MV-4-11 (cell line): ENCODE measurements at regions not wholly inside any gene's neighbourhood (a gene's known extent, or its start where the extent isn't known, plus 50 kb on each side); places are given as distances from the start of the nearest gene placed in this dataset.
A peak's percentile ranks its signal among the peaks of the same experiment; 100 is the strongest.

Source experiments
- DNase-seq: peaks from one replicate; lab custom pipeline; 2025; lab: John Stamatoyannopoulos, UW

DNA sequence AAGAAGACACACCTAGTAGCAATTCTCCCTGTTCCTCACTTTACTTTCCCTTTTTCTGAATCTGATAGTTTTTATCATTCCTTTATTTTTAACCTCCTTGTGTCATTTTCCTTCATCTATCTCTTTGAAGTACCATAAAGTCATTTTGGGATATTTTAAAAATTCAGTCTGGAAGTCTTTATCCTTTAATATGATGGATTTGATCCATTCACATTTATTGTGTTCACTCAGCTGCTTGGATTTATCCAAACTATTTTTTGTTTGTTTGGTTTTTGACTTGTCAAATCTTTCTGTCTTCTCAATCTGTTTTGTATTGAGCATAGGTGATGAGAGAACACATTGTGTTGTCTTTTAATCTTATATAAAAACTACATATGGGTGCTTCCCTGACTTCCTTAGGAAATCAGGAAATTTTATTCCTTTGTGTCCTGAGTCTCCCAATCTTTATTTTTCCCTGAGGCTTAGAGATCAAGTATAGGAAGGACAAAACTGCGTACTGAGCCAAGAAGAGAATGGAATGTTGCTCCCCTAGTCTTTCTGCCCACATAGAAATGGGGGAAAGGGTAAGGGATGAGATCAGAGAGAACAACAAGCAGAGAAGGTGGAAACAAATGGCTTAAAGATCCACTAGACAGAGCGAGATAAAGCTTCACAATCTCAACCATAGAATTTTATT, 132.7 kb upstream of the HABP2 start:
- no peak for DNase-seq

DNA sequence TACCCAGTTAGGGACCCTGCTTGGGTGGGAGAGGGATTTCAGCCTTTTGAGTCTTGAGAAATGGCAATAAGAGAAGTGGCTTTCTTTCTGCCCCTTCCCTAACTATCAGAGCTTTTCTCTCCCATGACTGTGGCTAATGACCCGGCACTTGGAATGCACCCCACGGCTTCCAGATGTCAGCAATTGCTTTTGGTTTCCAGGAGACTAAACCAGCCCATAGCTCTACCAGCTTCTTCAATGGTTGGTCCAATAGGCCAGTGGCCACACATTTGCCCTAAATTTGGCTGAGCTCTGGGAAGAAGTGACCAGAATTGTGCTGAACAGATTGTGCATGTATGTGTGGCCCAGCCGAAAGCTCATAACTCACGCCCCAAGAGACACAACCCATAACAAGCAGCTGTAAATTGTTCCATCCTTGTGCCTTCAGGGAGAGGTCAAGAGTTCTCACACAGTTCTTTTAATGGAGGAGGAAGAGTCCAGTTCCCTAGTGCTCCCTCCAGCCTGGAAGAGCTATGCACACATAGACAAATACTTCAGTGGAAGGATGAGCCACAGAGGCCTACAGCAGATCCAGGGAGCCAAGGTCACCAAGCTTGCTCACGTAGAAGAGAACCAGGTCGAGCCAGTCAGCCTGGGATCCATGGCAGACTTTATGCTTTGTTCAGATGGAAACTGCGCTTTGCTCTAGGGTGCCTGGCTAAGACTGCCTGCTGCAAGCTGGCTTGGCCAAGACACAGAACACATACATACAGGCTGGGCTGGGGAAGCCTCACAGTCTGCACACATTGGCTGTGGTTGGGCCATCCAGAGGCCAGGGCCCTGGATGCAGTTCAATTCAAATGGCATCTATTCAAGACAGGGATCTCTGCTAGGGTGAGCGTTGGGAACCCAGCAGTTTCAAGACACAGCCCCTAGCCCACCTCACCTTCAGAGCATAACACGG, 131.8 kb upstream of the HABP2 start:
- no peak for DNase-seq

DNA sequence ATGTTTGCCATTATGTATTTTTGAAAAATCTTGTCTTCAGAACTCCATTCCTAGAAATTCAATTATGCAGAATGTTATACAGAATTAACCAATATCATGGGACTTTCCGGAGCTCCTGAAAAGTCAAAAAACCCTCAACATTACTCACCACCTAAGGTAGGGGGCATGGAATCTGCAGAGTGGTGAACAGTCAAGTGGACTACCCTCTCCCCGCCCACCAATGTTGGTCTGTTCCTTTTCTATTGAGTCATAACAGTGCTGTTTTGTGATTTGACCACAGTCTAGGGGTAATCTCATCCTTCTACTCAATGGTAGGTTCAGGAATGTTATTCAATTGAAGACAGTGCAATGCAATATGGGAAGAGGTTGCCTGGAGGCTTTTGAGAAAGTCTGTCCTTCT, 130.5 kb upstream of the HABP2 start:
- no peak for DNase-seq

GRCh38 chr10:113423981-113424721, 128.7 kb upstream of the HABP2 start:
- no peak for DNase-seq

GRCh38 chr10:113425008-113425407, 127.8 kb upstream of the HABP2 start:
- no peak for DNase-seq

- DNase-seq, result no peak
Measured at GRCh38 chr10:113425541-113425951, 127.3 kb upstream of the HABP2 start.

DNA sequence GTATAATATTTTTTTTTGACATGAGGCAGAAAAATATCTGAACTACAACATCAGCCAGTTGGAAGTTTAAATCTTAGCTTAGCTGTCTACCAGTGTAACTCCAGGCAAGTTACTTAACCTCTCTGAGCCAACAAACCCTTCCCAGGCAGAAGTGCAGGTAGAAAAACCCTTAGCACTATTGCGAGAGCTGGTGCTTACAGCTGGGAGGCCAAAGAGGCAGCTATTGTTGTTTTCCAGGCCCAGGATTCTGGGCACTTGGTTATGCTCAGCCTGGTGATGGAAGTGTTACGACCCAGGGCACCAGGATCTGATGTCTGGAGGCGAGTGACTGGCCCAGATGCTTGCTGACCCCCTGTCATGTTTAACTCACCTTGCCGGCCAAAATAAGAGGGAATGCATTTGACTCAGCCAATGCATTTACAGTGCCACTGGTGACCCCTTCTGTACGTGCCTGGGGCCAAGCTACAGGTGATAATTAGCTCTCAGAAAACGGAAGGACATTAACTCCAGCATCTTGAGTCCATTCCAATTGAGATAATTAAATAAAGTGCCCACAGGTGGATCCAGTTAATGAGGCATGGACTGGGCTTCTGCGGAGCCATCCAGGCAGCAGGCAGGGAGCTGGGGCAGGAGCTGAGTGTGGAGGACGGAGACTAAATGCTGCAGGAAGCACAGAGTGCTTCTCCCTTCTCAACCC, 126.5 kb upstream of the HABP2 start:
- no peak for DNase-seq

DNA sequence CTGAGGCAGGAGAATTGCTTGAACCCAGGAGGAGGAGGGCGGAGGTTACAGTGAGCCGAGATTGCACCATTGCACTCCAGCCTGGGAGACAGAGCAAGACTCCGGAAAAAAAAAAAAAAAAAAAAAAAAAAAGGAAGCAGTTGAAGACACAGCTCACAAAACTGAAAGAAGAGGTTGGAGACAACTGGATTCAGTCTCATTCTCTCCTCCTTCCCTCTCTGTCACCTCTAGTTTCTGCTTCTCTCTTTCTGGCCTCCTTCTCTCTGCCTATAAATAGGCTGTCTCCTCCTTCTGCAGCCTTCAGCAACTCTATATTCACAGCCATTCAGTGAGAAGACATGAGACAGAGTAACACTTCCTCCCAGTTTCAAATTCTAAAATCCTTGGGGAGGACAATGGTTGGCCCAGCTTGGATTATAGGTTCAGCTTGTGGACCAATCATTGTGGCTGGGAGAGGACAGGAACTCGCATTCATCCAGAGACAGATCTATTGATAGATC, 125.6 kb upstream of the HABP2 start:
- peak; percentile 92 for DNase-seq

- no peak for DNase-seq
Measured at GRCh38 chr10:113427811-113428558, 124.9 kb upstream of the HABP2 start.

DNA sequence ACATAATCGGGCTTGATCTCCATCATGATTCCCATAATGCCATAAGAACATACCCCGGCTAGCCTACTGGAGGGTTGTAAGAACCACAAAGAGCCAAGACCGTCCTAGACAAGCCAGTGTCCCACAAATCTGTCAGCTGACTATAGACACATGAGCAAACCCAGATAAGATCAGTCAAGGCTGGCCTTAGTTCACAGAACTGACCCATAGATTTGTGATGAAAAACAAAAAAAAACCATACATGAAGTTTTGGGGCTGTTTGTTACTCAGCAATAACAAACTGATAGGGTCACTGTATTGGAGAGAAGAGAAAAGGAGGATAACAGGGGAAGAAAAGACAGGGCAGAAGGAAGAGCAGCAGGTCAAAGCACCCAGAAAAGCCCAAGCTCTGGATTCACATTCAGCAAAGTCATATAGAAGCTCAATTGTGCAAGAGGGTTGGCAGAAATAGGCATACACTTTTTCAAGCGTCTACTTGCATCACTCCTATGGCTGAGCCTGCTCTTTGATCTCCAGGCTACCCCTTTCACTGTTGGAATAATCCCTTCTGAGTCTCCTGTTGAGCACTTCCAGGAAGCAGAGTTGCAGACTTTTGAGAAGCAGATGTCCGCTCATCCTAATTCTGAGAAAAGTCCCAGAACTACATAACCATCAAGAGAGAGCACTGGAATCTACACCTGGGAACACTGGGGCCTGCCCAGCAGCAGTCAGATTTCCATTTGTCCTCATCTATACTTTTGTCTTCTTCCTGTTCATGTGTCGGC, 122.0 kb upstream of the HABP2 start:
- DNase-seq, result peak; percentile 15

- no peak for DNase-seq
Measured at GRCh38 chr10:113431398-113432160, 121.3 kb upstream of the HABP2 start.

DNA sequence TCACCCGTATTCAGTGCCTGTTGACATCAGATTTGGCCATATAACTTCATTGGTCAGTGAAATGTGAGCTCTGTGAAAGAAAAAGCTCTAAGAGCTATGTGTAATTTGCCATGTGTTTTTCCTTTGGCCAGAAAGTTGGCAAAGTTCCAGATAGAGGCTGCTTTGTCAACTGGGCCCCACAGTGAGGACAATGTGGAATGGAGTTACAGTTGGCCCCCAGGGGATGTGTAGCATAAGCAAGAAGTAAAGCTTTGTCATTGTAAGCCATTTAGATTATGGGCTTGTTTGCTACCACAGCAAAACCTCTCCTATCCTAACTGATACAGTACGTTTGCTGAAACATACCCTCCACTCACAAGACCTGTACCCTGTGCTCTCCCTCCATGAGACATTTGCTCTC, 119.1 kb upstream of the HABP2 start:
- DNase-seq, result no peak

GRCh38 chr10:113434315-113434714, 118.5 kb upstream of the HABP2 start:
- DNase-seq, result no peak

GRCh38 chr10:113434950-113435349, 117.9 kb upstream of the HABP2 start:
- DNase-seq, result no peak

DNA sequence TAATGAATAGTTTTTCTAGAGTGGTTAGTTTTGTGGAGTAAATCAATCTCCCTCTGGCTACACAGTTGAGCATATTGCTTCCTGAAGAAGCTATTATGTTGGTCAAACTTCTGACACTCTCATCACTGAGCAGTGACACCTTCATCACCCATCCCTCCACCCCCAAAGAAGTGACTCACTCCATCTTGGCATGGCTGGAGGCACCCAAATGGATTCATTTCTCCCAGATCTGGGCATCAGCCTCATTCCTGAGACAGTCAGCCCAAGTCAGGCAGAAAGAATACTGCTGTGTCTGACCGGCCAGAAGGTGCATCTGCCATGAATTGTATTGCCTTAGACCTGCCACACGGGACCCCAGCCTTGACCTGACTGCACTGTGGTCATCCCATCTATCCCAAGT, 117.0 kb upstream of the HABP2 start:
- no peak for DNase-seq

GRCh38 chr10:113436851-113437250, 116.0 kb upstream of the HABP2 start:
- no peak for DNase-seq

GRCh38 chr10:113438652-113439051, 114.2 kb upstream of the HABP2 start:
- DNase-seq, result no peak

- DNase-seq, result peak; percentile 21
Measured at GRCh38 chr10:113441220-113441619, 111.6 kb upstream of the HABP2 start.

GRCh38 chr10:113441686-113442270, 111.1 kb upstream of the HABP2 start:
- no peak for DNase-seq
